ENCODE measurements at regions not wholly inside any gene's neighbourhood (a gene's known extent, or its start where the extent isn't known, plus 50 kb on each side); places are given as distances from the start of the nearest gene placed in this dataset.

DNA sequence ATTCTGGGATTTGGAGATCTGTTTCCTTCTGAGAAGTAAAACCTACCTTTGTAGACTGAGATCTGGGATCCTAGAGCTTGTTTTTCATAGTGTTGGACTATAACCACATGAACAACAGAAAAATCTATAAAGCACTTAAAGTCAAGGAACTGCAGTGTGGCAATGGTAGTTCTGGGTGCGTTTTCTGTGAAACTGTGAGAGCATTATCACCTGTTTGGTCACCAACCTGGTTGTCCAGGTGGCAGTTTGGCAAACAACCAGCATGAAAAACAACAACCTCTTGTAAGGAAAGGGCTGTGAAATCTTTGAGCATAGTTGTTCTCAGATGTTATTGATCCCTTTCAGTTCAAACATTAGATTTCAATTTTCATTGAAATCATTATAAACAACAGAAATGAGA is 215.8 kb upstream of the CITED2 start:
- intact Hi-C loops (cut with DNase I): loop anchor here (10.0 kb wide), 1 partner anchor 215 kb away; the partner anchor contains the start of gene CITED2
- peak overlapping the region in 1 of 4 donors; percentile 22 for H3K27ac ChIP-seq
- 57 to 87% methylated on average over 1 of the region's 1 CpG for WGBS, 2 donors
- H3K4me1 ChIP-seq: peaks cover 0 to 62% (median 14%) of the 10 kb centered on the region in 3 donors
- H3K27me3 ChIP-seq: no peaks in the 10 kb centered on the region
- H3K36me3 ChIP-seq: no peaks in the 10 kb centered on the region
- no peak for DNase-seq
- H3K4me3 ChIP-seq: no peak overlapping the region
- no peaks in the 10 kb centered on the region for H3K9me3 ChIP-seq
- TF ChIP-seq CTCF (IDR thresholded peaks at IDR 0.05) (no peak), POLR2A (IDR thresholded peaks at IDR 0.05) (no peak)

DNA sequence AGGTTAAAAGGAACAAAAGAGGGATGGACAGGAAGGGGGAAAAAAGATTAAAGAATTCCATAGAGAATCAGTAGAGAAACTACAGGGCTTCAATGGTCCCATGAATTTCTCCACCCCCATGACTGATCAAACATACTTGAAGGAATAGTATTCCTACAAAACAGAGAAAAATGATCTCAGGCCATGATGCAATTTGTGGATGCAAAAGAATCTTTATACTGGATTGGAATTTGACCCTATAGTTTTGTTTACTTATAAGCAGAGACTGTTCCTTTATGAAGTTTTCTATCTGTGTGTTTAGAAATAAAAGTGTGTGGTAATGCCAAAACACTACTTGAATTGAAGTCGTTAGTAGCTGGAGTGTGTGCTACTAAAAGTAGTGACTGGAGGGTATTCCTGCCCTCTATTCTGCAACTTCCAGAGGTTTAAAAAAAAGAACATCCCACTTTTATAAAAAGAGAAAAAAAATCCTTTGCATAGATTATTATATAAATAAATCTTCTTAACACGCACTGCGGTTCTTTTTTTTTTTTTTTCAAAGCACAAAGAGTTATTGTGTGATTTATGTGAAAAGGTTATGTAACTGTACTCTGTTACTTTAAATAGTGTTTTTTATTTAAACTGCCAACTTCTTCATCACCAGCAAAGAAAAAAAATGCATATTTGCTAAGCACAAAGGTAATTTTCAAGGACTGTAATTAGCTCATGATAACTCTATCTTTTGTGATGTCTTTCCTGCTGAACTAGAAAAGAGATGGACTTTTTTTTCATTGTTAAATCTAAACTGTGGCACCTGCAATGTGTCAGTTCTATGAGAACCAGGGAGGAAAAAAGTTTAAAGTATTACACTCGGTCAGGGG is 214.5 kb upstream of the CITED2 start:
- H3K27me3 ChIP-seq: no peaks in the 10 kb centered on the region
- 20 to 32% methylated on average over 4 of the region's 4 CpGs for WGBS, 2 donors
- peaks cover 0 to 54% (median 14%) of the 10 kb centered on the region in 3 donors for H3K4me1 ChIP-seq
- DNase-seq: no peak
- no peaks in the 10 kb centered on the region for H3K9me3 ChIP-seq
- H3K27ac ChIP-seq: peak overlapping the region in 1 of 4 donors; percentile 59
- TF ChIP-seq CTCF (IDR thresholded peaks at IDR 0.05): no peak
- intact Hi-C loops (cut with DNase I): no loop called here
- H3K4me3 ChIP-seq: no peak overlapping the region
- H3K36me3 ChIP-seq: no peaks in the 10 kb centered on the region

- 38 to 66% methylated on average over 3 of the region's 3 CpGs for WGBS, 2 donors
- no peak for TF ChIP-seq POLR2A (IDR thresholded peaks at IDR 0.05)
- no peak for TF ChIP-seq CTCF (IDR thresholded peaks at IDR 0.05)
- Histone ChIP-seq H3K4me1 (peaks cover 0 to 54% (median 14%) of the 10 kb centered on the region in 3 donors), H3K4me3 (no peak overlapping the region), H3K27me3 (no peaks in the 10 kb centered on the region), H3K9me3 (no peaks in the 10 kb centered on the region), H3K27ac (peak overlapping the region in 3 of 4 donors; percentile 40 to 59 (median 43)), H3K36me3 (no peaks in the 10 kb centered on the region)
- intact Hi-C loops (cut with DNase I): no loop called here
- DNase-seq: no peak
These were observed 213.7 kb upstream of the CITED2 start for GRCh38 chr6:139588076-139588639.

- WGBS, 2 donors: 75 to 85% methylated on average over 6 of the region's 6 CpGs
- intact Hi-C loops (cut with DNase I): no loop called here
- Histone ChIP-seq H3K27ac (peak overlapping the region in 3 of 4 donors; percentile 40 to 59 (median 43)), H3K4me3 (no peak overlapping the region), H3K9me3 (no peaks in the 10 kb centered on the region), H3K4me1 (peaks cover 0 to 54% (median 14%) of the 10 kb centered on the region in 3 donors), H3K36me3 (no peaks in the 10 kb centered on the region), H3K27me3 (no peaks in the 10 kb centered on the region)
- DNase-seq: no peak
- TF ChIP-seq CTCF (IDR thresholded peaks at IDR 0.05) (no peak), POLR2A (IDR thresholded peaks at IDR 0.05) (no peak)
These were observed 213.0 kb upstream of the CITED2 start for GRCh38 chr6:139587469-139587868.

DNA sequence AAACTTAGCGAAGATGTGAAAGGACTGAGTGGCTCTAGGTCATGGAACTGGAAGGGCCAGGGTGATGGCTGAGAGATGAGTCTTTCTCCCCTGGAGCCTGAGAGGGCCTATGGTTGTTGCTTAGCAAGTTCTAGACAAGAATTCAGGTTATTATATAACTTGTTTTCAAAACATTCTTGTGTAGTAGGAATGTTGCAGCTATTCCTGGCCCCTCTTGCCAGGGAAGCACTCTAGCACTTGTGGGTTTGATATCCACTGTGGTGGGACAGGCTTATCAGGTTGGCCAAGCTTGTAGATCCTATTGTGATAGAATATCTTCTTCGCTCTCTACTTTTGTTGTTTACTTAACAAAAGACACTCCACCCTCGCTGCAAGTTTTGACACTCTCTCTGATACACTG is 211.8 kb upstream of the CITED2 start:
- no peaks in the 10 kb centered on the region for H3K27me3 ChIP-seq
- H3K4me1 ChIP-seq: peaks cover 0 to 42% (median 14%) of the 10 kb centered on the region in 3 donors
- no peak overlapping the region for H3K4me3 ChIP-seq
- no peaks in the 10 kb centered on the region for H3K9me3 ChIP-seq
- no peak for TF ChIP-seq POLR2A (IDR thresholded peaks at IDR 0.05)
- TF ChIP-seq CTCF (IDR thresholded peaks at IDR 0.05): no peak
- H3K27ac ChIP-seq: peak overlapping the region in 2 of 4 donors; percentile 19 to 59
- 44 to 72% methylated on average over 3 of the region's 3 CpGs for WGBS, 2 donors
- intact Hi-C loops (cut with DNase I): no loop called here
- H3K36me3 ChIP-seq: no peaks in the 10 kb centered on the region
- no peak for DNase-seq
